Progenitor cell of endocrine pancreas (in vitro differentiated cells): ENCODE measurements at regions not wholly inside any gene's neighbourhood (a gene's known extent, or its start where the extent isn't known, plus 50 kb on each side); places are given as distances from the start of the nearest gene placed in this dataset.

Experiments
- DNase-seq: peaks from one replicate; pipeline ENCODE4 v3.0.0; 2021; ENCODE audit warnings: low spot score; ENCODE audit not compliant: unreplicated experiment
- H3K27ac Mint-ChIP-seq: 2 replicates; pipeline ENCODE4 v1.8.0; 2021; ENCODE audit warnings: mild to moderate bottlenecking, moderate library complexity, mixed read lengths
- H3K27me3 Mint-ChIP-seq: 2 replicates; pipeline ENCODE4 v1.8.0; 2021; ENCODE audit warnings: mixed read lengths
- H3K36me3 Mint-ChIP-seq: 2 replicates; pipeline ENCODE4 v1.8.0; 2022; ENCODE audit warnings: mixed read lengths; ENCODE audit not compliant: insufficient read depth
- H3K4me1 Mint-ChIP-seq: 2 replicates; pipeline ENCODE4 v1.8.0; 2021; ENCODE audit warnings: low read depth, mixed read lengths
- H3K4me3 Mint-ChIP-seq: 2 replicates; pipeline ENCODE4 v1.8.0; 2021; ENCODE audit warnings: low read depth, mild to moderate bottlenecking, moderate library complexity, mixed read lengths
- H3K9me3 Mint-ChIP-seq: 2 replicates; pipeline ENCODE4 v1.8.0; 2021; ENCODE audit warnings: low read depth, mixed read lengths
- CTCF ChIP-seq: fragments of 200-600 bp; sonication (generic); IDR thresholded peaks from one replicate; pipeline ENCODE4 v1.5.0; 2021; ENCODE audit warnings: antibody characterized with exemption, mild to moderate bottlenecking; ENCODE audit not compliant: unreplicated experiment

- Mint-ChIP-seq H3K27me3 (peaks cover 4% of the 10 kb centered on the region), H3K4me1 (peaks cover 3% of the 10 kb centered on the region)
- TF ChIP-seq CTCF: no peak
Observed at GRCh38 chr21:43282358-43283120, 113.7 kb downstream of the CRYAA start.

DNA sequence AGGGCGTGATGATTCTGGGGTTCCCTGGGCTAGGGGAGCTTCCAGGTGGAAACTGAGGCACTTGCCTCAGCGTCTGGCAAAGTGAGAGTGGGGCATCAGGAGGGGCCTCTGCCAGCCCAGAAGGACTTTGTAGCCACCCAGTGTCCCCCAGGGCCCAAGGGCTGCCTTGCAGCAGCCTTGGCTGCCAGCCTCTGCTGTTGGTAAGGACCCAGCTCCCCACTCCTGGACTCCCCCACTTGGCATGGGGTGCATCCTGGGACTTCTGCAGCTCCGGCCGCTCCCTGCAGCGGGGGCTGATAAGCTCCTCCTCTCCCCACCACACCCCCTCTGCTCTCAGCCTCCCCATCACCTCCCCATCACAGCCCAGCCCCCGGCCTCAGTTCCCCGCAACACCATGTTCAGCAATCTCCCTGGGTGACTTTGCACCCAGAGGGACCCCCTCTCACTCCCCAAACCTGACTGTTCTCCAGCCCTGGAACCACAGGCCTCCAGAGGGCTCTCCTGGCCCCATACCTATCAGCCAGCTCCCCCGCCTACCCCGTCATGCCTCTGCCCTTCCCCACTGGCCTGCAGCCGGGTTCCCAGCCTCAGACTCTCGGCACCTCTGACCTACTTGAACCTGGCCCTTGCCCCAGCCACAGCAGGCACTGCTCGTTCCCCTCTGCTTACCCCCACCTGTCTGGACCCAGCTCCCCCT is 113.0 kb downstream of the CRYAA start:
- no peak overlapping the region for H3K4me3 Mint-ChIP-seq

More at GRCh38 chr21:43282358-43283120, 113.7 kb downstream of the CRYAA start:
- Mint-ChIP-seq H3K27ac (no peak overlapping the region), H3K9me3 (no peaks in the 10 kb centered on the region), H3K36me3 (no peaks in the 10 kb centered on the region), H3K4me3 (no peak overlapping the region)
- DNase-seq: no peak

GRCh38 chr21:43280949-43281633 is 112.3 kb downstream of the CRYAA start:
- Mint-ChIP-seq H3K27me3 (peaks cover 8% of the 10 kb centered on the region), H3K4me3 (no peak overlapping the region), H3K27ac (no peak overlapping the region), H3K4me1 (no peaks in the 10 kb centered on the region), H3K9me3 (no peaks in the 10 kb centered on the region), H3K36me3 (no peaks in the 10 kb centered on the region)
- DNase-seq: no peak
- no peak for TF ChIP-seq CTCF

More for the DNA sequence above, 113.0 kb downstream of the CRYAA start:
- no peak overlapping the region for H3K27ac Mint-ChIP-seq
- peaks cover 4% of the 10 kb centered on the region for H3K27me3 Mint-ChIP-seq
- no peaks in the 10 kb centered on the region for H3K9me3 Mint-ChIP-seq
- no peaks in the 10 kb centered on the region for H3K4me1 Mint-ChIP-seq
- no peak for DNase-seq
- no peak for TF ChIP-seq CTCF
- no peaks in the 10 kb centered on the region for H3K36me3 Mint-ChIP-seq

GRCh38 chr21:43279578-43279894 is 110.7 kb downstream of the CRYAA start:
- no peak for DNase-seq
- H3K36me3 Mint-ChIP-seq: no peaks in the 10 kb centered on the region
- no peaks in the 10 kb centered on the region for H3K9me3 Mint-ChIP-seq
- H3K4me3 Mint-ChIP-seq: no peak overlapping the region
- H3K27ac Mint-ChIP-seq: no peak overlapping the region
- no peak for TF ChIP-seq CTCF
- peaks cover 8% of the 10 kb centered on the region for H3K27me3 Mint-ChIP-seq
- no peaks in the 10 kb centered on the region for H3K4me1 Mint-ChIP-seq

- H3K27ac Mint-ChIP-seq: no peak overlapping the region
Observed at GRCh38 chr21:43278766-43279577, 110.2 kb downstream of the CRYAA start.

More at GRCh38 chr21:43278766-43279577, 110.2 kb downstream of the CRYAA start:
- no peak overlapping the region for H3K4me3 Mint-ChIP-seq
- H3K9me3 Mint-ChIP-seq: no peaks in the 10 kb centered on the region
- peaks cover 11% of the 10 kb centered on the region for H3K27me3 Mint-ChIP-seq
- H3K36me3 Mint-ChIP-seq: no peaks in the 10 kb centered on the region
- no peaks in the 10 kb centered on the region for H3K4me1 Mint-ChIP-seq
- TF ChIP-seq CTCF: no peak
- no peak for DNase-seq
